Astrocyte of the hippocampus (primary cell): ENCODE measurements at regions not wholly inside any gene's neighbourhood (a gene's known extent, or its start where the extent isn't known, plus 50 kb on each side); places are given as distances from the start of the nearest gene placed in this dataset.
A peak's percentile ranks its signal among the peaks of the same experiment; 100 is the strongest.

Experiments
- DNase-seq: peaks from one replicate; pipeline ENCODE4 v3.0.0; 2011; ENCODE audit warnings: low read depth, low spot score

DNA sequence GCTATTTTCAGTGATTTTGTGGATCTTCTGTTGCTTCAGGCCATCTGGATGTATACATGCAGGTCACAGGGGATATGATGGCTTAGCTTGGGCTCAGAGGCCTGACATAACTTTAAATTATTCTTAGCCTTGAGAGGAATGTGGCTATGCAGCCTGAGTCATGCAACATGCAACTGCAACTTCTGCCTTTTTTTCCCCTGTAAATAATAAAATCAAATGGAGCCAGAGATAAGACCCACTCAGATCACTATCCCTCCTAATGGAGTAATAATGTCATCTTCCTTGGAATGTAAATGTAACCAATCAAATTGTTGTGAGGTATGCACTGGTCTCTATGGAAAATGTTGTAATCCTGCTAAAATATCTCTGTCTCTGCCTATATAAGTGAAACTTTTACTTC is 54.9 kb downstream of the MAGEB17 start:
- no peak for DNase-seq

DNA sequence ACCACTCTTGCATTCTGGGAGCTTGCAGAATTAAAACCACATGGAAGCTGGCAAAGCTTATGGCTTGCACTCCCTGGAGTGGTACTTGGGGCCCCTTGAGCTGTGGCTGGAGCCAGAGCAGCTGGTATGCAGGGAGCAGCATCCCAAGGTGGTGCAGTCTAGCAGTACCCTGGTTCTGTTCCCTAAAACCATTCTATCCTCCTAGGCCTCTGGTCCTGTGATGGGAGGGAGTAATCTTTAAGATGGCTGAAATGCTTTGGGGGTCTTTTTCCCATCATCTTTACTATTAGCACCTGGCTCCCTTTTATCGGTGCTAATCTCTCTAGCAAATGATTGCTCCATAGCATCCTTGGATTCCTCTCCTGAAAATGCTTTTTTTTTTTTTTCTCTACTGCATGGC is 56.1 kb downstream of the MAGEB17 start:
- no peak for DNase-seq

DNA sequence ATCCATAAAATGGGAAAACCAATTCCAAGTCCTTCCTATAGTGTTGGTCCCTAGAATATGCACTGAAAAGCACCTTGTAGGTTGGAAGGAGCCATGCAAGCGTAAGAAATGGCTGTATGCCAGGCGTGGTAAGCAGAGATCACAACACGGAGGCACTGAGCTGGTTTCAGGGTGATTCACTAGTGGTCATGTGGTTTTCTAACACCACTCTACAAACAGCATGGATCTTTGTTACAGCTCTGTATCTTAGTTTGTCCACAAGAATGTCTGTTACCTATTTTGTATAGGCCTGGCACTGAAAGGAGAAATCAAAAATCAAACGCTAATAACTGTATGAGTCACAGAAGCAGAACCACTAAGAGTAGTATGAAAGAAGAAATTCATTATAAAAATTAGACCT is 71.9 kb downstream of the MAGEB17 start:
- DNase-seq: peak; percentile 94

DNA sequence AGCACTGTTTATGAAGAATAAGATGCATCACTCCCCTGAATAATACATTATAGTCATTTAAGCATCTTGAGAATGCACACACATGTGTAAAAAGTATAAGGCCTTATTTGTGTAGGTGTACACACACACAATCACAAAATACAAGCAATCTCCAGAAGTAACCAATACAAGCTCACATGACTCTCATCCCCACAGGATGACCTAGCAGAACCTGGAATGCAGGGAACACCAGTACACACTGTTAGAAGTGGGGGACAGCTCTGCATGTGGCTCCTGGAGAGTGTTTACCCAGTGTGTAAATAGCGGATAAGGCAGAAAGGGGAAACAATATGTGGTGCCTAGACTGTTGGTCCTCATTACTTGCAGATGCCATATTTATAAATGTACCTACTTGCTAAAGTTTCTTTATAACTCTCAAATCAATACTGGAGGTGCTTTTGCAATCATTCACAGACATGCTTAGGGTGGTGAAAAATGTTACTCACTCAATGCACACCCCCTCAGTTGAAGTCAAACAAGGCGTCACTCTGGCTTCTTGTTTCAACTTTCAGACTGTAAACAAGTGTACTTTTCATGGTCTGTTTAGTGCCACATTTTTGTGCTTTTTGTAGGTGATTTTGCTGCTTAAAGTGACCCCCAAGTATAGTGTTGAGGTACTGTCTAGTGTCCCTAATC is 73.1 kb downstream of the MAGEB17 start:
- peak; percentile 16 for DNase-seq

DNA sequence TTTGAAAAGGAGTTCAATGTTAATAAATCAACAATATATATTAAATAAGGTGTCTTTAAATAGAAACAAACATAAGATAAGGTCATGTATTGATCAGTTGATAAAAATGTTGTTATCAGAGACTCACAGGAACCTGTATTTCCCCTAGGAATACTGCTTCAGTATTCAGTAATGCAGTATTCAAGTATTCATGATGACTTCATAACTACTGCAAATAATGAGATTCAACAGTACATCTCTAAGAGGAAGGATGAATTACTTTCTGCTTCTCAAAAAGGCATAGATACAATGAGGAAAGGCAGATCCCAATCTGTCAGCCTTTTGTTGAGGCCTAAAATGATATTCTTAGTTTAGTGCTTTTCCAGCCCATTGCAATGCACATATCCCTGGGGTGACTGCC is 73.7 kb downstream of the MAGEB17 start:
- DNase-seq: no peak

DNA sequence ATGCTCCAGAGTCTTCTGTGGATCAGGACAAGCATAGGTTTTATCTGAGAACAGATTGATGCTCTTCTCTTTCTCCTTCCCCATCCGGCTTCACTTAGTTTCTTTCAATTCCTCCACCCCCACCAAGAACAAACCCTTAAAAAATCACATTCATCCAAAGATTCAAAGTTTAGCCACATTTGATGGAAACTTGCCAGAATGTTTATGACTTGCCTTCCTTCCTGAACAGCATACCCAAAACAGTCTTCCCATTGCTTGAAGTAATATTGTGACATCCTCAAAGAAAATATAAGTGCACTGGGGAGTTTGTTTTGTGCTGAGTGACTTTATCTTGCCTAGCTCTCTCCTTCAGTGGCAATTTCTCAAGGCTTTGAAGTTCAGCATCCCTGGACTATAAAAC is 83.0 kb downstream of the MAGEB17 start:
- DNase-seq: no peak

DNA sequence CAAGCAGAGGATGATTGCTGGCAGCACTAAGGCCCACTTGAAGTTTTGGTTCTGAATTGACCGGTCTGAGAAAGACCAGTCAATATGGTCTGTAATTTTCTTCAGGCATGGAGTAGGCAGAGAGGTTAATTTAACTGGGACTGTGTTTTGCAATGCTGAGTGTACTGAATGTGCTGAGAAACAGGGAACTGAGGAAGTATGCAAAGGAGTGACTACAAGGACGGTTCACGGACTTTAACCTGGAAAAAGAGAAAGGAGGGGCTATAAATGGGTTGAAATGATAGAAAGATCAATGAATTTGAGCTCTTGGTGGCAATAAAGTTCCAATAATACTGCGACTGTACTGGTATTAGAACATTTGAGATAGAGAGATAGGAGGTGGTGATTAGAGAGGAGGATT is 84.5 kb downstream of the MAGEB17 start:
- DNase-seq: no peak

DNA sequence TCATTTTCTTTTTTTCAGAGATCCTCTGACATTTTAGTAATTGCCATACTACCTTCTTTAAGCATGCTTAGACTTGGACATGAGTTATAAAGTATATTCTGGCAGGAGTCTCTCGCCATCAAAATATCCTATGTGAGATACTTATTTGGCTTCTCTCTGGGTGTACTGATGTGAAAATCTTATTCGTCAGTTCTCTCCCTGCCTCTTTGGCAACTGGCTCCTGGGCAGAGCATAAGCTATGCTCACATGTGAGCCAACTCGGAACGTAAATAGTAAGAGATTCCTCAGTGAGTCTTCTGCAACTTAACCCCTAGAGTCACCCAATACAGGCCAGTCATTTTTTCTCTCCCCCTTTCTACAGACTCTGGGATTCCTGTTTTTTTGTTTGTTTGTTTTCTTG is 91.6 kb downstream of the MAGEB17 start:
- DNase-seq: no peak

DNA sequence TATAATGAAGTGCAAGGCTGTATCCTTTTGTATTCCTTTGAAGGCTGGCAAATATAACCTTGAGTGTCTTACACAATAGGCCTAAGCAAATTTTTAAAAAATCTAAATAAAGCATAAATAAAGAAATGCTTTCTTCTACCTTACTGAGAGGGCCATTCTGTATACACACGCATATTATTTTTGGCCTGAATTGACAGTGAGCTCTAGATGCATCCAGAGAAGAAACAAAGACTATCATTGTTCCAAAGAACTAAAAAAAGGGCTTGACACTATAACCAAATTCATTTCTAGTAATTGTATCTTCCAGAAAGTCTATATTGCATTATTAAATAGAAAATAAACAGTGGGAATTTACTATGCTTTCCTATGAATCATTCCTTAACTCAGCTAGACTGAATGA is 100.2 kb downstream of the MAGEB17 start:
- DNase-seq: no peak

DNA sequence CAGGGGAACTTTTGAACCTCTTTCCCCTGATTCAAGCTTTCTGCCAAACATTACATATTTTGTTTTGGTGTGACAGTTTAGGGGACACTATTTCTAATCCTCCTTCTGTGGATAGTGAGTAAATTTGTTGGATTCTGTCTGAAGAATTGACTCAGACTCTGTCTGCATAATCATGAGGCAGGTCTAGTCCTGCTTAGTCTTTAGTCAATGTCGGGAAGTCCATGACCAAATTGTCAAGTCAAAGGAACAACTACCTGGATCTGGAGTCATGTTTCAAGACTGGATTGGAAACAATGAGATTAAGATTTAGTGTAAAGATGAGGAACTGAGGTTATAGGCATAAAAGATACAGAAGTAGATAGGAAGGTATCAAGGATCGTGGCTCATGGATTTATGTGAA is 100.9 kb downstream of the MAGEB17 start:
- no peak for DNase-seq

DNA sequence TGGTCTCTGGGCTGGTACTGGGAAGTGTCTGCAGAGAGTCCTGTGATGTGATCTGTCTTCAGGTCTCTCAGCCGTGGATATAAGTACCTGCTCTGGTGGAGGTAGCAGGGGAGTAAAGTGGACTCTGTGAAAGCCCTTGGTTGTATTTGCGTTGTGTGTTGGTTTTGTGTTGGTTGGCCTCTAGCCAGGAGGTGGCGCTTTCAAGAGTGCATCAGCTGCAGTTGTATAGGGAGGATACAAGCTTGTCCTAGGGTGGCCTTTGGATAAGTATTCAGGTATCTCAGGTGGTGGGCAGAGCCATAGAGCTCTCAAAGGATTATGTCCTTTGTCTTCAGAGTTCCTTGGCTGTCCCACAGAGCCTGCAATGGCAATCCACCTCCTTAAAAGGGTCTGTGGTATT is 111.6 kb downstream of the MAGEB17 start:
- no peak for DNase-seq

DNA sequence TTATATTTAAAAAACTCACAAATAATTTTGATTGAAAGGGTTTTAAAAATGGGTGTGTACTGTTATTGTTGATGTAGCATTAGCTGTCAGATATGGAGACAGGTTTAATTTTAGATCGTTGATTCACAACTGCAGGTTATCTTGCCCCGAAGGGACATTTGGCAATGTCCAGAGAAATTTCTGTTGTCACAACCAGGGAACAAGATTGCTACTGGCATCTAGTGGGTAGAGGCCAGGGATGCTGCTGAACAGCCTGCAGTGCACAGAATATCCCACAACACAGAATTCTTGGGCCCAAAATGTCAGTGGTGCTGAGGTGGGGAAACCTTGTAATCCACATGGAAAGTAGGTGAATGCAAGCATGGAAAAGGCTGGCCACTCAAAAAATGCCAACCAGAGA is 114.9 kb downstream of the MAGEB17 start:
- DNase-seq: no peak

DNA sequence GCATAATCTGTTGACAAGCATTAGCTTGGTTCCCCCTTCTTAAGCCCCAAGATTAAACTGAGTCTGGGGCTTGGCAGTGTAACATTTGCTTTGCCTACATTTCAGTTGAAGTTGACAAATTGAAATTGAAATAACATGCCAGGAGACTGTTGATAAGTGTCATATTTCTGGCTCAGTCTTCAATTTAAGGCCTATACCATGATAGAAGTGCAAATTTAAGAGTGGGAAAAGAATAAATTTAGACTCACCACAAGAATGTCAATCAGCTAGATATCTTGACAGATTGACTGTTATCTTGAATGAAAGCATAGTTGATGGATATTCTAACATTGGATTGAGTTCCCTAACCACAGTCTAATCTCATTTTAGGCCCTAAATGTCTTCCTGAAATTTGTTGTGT is 117.6 kb downstream of the MAGEB17 start:
- no peak for DNase-seq

DNA sequence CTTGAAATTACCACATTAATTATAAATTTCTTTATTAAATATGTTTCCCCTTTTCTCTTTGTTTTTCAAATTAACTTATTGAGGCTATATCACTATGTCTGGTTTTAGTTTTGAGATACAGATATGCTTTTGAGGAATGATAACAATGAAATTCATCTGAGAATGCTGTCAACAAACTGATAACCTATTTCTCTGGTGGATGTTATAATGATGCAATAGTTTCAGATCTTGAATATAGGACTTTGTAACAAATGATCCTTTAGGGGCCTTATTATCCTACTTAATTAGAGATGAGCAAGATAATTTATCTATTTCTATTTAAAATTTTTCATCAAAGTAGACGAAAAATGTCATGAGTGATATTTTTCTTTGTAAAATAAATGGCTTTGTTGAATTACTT is 123.7 kb downstream of the MAGEB17 start:
- no peak for DNase-seq

DNA sequence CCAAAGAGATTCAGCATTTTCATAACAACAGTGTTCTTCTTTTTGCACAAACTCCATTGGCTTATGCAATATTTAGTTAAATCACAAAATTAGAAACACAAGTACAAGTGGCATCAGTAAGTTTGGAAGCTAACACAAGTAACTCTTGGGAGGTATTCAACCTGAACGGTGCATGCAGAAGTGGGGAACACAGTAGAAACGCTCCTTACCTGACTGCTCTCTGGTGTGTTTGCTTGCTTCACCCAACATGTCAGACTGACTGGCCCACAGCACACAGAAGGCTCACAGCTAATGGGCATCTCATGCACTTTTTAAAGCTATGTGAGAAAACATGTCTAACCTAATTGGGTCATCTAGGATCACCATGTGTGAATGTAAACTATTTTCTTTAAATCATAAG is 133.6 kb downstream of the MAGEB17 start:
- no peak for DNase-seq

DNA sequence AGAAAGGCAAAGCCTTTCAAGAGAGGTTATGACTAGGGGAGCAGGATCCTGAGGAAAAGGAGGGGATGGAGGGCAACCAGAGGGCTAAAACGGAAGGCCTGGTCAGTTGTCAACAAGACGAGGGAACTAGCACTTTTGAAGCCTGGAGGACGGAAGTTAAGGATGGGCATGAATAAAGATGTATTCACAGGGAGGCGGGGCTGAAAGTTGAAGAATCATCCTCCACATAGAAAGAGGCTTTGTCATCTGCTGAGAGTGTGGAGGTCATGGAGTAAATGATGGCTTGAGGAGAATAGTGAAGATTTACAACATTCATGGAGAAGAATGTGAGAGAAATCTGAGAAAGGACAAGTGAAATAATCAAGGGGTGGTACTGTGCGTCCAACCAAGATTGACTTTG is 137.5 kb downstream of the MAGEB17 start:
- DNase-seq: no peak

DNA sequence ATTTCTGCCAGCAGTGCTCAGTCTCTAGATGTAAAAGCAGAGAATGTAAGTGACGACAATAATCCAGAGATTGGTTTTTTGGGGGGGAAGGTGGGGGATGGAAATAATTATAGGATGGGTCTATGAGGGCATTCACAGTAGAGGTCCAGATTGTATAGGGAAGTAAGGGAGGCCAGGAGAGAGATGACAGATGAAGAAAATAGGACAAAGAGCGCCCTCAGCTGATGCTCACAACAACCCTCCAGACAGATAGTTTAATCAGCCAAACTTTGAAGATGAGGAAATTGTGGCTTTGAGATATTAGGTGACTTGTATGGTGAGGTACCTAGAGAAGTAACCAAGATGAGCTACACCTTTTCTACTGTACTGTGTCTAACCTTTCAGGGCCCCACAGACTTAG is 137.9 kb downstream of the MAGEB17 start:
- DNase-seq: no peak

DNA sequence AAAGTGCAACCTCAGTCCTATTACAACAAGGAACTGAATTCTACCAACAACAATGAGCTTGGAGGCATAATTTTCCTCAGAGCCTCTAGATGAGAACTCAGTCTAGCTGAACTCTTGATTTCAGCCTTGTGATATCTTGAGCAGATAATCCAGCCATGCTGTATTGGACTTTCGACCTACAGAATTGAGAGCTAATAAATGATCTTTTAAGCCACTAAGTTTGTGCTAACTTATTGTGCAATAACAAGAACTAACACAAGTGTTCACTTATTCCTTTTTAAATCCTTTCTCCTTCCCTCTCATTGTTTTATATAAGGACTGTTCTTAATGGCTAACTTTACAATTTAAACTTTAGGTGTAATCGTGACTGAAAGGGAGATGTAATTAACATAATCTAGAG is 140.7 kb downstream of the MAGEB17 start:
- DNase-seq: no peak

DNA sequence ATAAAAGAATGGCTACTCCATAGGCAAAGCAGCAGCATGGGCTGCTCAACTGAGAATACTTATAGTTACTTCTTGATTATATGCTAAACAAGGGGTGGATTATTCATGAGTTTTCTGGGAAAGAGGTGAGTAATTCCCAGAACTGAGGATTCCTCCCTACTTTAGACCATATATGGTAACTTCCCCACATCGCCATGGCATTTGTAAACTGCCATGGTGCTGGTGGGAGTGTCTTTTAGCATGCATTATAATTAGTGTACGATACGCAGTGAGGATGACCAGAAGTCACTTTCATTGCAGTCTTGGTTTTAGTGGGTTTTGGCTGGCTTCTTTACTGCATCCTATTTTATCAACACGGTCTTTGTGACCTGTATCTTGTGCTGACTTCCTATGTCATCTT is 141.5 kb downstream of the MAGEB17 start:
- peak; percentile 78 for DNase-seq

DNA sequence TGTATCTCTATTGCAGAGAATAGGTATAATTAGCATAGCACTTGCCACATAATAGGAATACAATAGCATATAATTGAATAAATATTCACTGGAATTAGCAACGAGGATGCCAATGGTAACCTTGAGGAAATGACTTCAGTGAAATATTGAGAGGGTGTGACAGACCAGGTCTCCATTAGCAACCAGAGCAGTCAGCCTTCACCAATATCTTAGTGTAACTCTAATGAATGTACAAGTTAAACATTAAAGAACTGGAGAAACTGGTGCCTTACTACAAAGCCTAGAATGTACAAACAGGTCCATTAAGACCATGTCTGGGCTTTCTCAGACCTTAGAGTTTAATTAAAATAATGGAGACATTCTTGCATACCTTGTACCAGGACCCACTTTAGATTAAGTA is 143.0 kb downstream of the MAGEB17 start:
- DNase-seq: no peak

DNA sequence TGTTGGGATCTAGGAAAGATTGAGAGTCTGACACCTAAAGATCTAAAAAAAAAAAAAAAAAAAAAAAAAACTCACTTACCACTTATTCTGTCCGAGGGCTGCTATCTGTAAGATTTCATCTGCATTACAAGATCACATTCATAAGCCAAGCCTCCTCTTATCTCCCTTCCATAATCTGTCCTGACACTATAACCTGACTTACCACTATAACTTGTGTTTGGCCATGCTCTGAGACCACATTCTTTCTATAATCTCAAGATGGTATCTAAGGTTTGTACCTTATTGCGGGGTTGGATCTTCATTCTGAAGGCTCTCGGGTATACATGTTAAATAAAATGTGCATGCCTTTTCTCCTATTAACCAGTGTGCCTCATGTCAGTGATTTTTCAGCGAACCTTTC is 144.4 kb downstream of the MAGEB17 start:
- no peak for DNase-seq

DNA sequence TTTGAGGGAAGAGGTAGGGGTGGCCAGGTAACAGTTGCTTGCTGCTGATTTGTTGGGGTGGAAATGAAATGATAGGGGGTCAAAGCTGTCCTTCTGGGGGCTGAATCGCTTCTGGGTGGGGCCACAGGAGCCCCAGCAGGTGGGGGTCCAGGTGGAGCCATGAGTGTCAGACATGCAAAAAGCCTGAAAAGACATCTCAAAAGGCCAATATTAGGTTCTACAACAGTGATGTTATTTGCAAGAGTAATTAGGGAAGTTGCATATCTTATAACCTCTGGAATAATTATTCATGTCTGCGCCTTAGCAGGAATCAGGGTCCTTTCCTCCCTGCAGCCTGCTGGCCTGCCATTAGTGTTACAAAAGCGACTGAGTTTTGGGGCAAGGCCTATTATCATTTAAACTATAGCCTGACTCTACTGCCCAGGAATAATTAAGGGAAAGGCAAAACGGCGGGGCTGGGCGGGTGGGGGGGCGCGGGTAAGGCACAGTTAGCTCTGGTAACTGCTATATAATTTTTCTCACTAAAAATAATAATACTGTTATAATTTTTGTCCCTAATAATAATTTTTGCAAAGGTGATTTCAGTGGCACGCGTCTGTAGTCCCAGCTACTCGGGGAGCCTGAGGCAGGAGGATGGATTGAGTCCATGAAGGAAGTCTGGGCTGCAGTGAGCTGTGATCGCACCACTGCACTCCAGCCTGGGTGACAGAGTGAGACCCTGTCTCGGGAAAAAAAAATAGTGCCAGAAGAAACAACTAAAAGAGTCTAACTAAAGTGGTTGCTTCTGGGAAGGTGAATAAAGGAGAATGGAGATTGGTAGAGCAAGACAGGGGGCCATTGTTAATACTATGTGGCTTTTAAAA is 145.7 kb downstream of the MAGEB17 start:
- no peak for DNase-seq

DNA sequence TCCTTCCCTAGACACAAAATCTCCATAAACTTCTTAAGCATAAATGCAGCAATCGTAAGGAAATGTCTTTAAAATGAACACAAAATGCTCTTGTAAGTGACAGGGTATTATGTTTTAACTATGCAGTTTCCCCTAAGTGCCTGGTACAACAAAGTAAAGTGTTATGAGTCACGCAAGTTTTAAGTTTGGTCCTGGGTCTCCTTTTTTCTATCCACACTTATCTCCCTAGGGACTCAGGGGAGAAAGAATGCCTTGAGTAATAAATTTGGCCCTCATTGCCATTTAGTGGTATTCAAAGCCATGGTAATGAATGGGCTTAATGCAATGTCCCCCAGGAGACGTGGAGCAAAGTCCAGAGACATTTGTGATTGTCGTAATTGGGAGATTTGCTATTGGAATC is 149.1 kb downstream of the MAGEB17 start:
- DNase-seq: peak; percentile 7
